ENCODE measurements at regions not wholly inside any gene's neighbourhood (a gene's known extent, or its start where the extent isn't known, plus 50 kb on each side); places are given as distances from the start of the nearest gene placed in this dataset.
"Not testable (repeated sequence)": the region's sequence is repeated elsewhere in the genome, so short reads cannot be mapped to it uniquely, and the experiment has no call there.

- DNase-seq: no peak
- intact Hi-C loops (cut with DNase I, micrococcal nuclease): no loop called here
- ChIA-PET CTCF (no interaction called here), POLR2A (no interaction called here)
- Histone ChIP-seq H3K9me3 (ENCODE audit: control insufficient read depth in 1 of 2, insufficient read depth in 1 of 2, low read length in 2 of 2) (peaks cover 8 to 9% of the 10 kb centered on the region in 2 experiments), H3K36me3 (ENCODE audit: insufficient read depth, low read length) (no peaks in the 10 kb centered on the region), H3K27ac (ENCODE audit: low read depth in 1 of 2, low read length in 2 of 2) (no peak overlapping the region), H3K27me3 (ENCODE audit: control insufficient read depth in 1 of 2, insufficient read depth in 2 of 2, low read length in 2 of 2) (peaks cover 0 to 3% of the 10 kb centered on the region in 2 experiments), H3K4me1 (ENCODE audit: insufficient read depth, low read length) (no peaks in the 10 kb centered on the region), H3K4me3 (ENCODE audit: low read length) (no peak overlapping the region)
- no peak overlapping the region for H3K27ac Mint-ChIP-seq
- peaks cover 12% of the 10 kb centered on the region for H3K9me3 Mint-ChIP-seq
- no peak overlapping the region for H3K4me3 Mint-ChIP-seq
- no peaks in the 10 kb centered on the region for H3K27me3 Mint-ChIP-seq
- no peak for TF ChIP-seq CTCF (IDR thresholded peaks at IDR 0.05)
- no peak for ATAC-seq (ENCODE audit: poor library complexity)
- H3K36me3 Mint-ChIP-seq (ENCODE audit: low read depth): no peaks in the 10 kb centered on the region
- H3K4me1 Mint-ChIP-seq (ENCODE audit: low read depth): no peaks in the 10 kb centered on the region
Measured at GRCh38 chr13:49853535-49853934, 61.1 kb upstream of the KPNA3 start.

GRCh38 chr13:49852460-49852859, 60.0 kb upstream of the KPNA3 start:
- intact Hi-C loops (cut with DNase I, micrococcal nuclease): not testable (repeated sequence)

GRCh38 chr13:49844181-49844580, 51.7 kb upstream of the KPNA3 start:
- H3K27me3 Mint-ChIP-seq: peaks cover 7% of the 10 kb centered on the region
- peaks cover 7% of the 10 kb centered on the region for H3K4me1 Mint-ChIP-seq (ENCODE audit: low read depth)
- ATAC-seq (ENCODE audit: poor library complexity): no peak
- ChIA-PET CTCF (no interaction called here), POLR2A (no interaction called here)
- Histone ChIP-seq H3K36me3 (ENCODE audit: insufficient read depth, low read length) (no peaks in the 10 kb centered on the region), H3K27me3 (ENCODE audit: control insufficient read depth in 1 of 2, insufficient read depth in 2 of 2, low read length in 2 of 2) (peaks cover 0 to 5% of the 10 kb centered on the region in 2 experiments), H3K27ac (ENCODE audit: low read depth in 1 of 2, low read length in 2 of 2) (no peak overlapping the region), H3K9me3 (ENCODE audit: control insufficient read depth in 1 of 2, insufficient read depth in 1 of 2, low read length in 2 of 2) (no peaks in the 10 kb centered on the region), H3K4me3 (ENCODE audit: low read length) (no peak overlapping the region), H3K4me1 (ENCODE audit: insufficient read depth, low read length) (peaks cover 9% of the 10 kb centered on the region)
- no peaks in the 10 kb centered on the region for H3K9me3 Mint-ChIP-seq
- TF ChIP-seq CTCF (IDR thresholded peaks at IDR 0.05): no peak
- no peak for DNase-seq
- no peaks in the 10 kb centered on the region for H3K36me3 Mint-ChIP-seq (ENCODE audit: low read depth)
- intact Hi-C loops (cut with DNase I, micrococcal nuclease): loop anchor here in 1 of 2 experiments (10.0 kb wide), 1 partner anchor 1231 kb away; no protein-coding TSS in a partner anchor
- no peak overlapping the region for H3K4me3 Mint-ChIP-seq
- H3K27ac Mint-ChIP-seq: no peak overlapping the region

More at GRCh38 chr13:49852460-49852859, 60.0 kb upstream of the KPNA3 start:
- H3K27me3 ChIP-seq (ENCODE audit: control insufficient read depth in 1 of 2, insufficient read depth in 2 of 2, low read length in 2 of 2); ATAC-seq (ENCODE audit: poor library complexity); H3K27ac Mint-ChIP-seq; H3K4me1 Mint-ChIP-seq (ENCODE audit: low read depth); H3K27ac ChIP-seq (ENCODE audit: low read depth in 1 of 2, low read length in 2 of 2); DNase-seq; H3K9me3 ChIP-seq (ENCODE audit: control insufficient read depth in 1 of 2, insufficient read depth in 1 of 2, low read length in 2 of 2); CTCF ChIA-PET; H3K36me3 ChIP-seq (ENCODE audit: insufficient read depth, low read length); H3K27me3 Mint-ChIP-seq; H3K4me3 ChIP-seq (ENCODE audit: low read length); H3K4me3 Mint-ChIP-seq; H3K36me3 Mint-ChIP-seq (ENCODE audit: low read depth); H3K4me1 ChIP-seq (ENCODE audit: insufficient read depth, low read length); POLR2A ChIA-PET: not testable (repeated sequence)
- peaks cover 12% of the 10 kb centered on the region for H3K9me3 Mint-ChIP-seq
